Keratinocyte (primary cell): ENCODE measurements at regions not wholly inside any gene's neighbourhood (a gene's known extent, or its start where the extent isn't known, plus 50 kb on each side); places are given as distances from the start of the nearest gene placed in this dataset.

Experiments
- DNase-seq: peaks from one replicate; pipeline ENCODE4 v3.0.0-alpha.2; 2011; ENCODE audit warnings: low read depth, missing footprints, low spot score
- FAIRE-seq: peaks from 2 replicates; lab custom pipeline; 2011; peaks lifted over from hg19 to GRCh38; lab: Jason Lieb, UNC
- H2AFZ ChIP-seq: 2 replicates; pipeline ENCODE4 v1.6.0; 2012; ENCODE audit warnings: low read length, control low read depth, inconsistent platforms; ENCODE audit not compliant: control insufficient read depth
- H3K27ac ChIP-seq: 2 replicates; pipeline ENCODE4 v1.5.1; 2011; ENCODE audit warnings: low read length; ENCODE audit not compliant: control insufficient read depth, insufficient read depth
- H3K27me3 ChIP-seq: 3 replicates; pipeline ENCODE4 v1.6.0; 2011; ENCODE audit warnings: low read length; ENCODE audit not compliant: control insufficient read depth, insufficient read depth; ENCODE audit errors: extremely low read depth
- H3K36me3 ChIP-seq, 2 experiments: 2 replicates in 1 of 2; 3 replicates in 1 of 2; pipeline ENCODE4 v1.5.1; 2011; ENCODE audit warnings: low read length in 2 of 2, mild to moderate bottlenecking in 1 of 2; ENCODE audit not compliant: control insufficient read depth in 2 of 2, insufficient read depth in 2 of 2; ENCODE audit errors: extremely low read depth in 1 of 2
- H3K4me1 ChIP-seq: 3 replicates; pipeline ENCODE4 v1.5.1; 2011; ENCODE audit warnings: low read length; ENCODE audit not compliant: control insufficient read depth, insufficient read depth; ENCODE audit errors: extremely low read depth
- H3K4me2 ChIP-seq: 3 replicates; pipeline ENCODE4 v1.6.0; 2011; ENCODE audit warnings: low read depth, low read length; ENCODE audit not compliant: control insufficient read depth, insufficient read depth; ENCODE audit errors: extremely low read depth
- H3K4me3 ChIP-seq, 3 experiments: fragments of 200-600 bp in 1 of 3; sonication (generic) in 1 of 3; 2 replicates in 2 of 3; 3 replicates in 1 of 3; pipeline ENCODE4 v1.5.1; 2011 to 2016; ENCODE audit warnings: low read length in 3 of 3, mild to moderate bottlenecking in 3 of 3, control low read depth in 2 of 3, inconsistent platforms in 1 of 3, low read depth in 1 of 3, mixed read lengths in 1 of 3, mixed run types in 1 of 3, moderate library complexity in 1 of 3; ENCODE audit not compliant: control insufficient read depth in 2 of 3, insufficient read depth in 2 of 3; ENCODE audit errors: extremely low read depth in 1 of 3
- H3K79me2 ChIP-seq: 2 replicates; pipeline ENCODE4 v1.6.0; 2012; ENCODE audit warnings: low read length; ENCODE audit not compliant: control insufficient read depth, insufficient read depth
- H3K9ac ChIP-seq: 3 replicates; pipeline ENCODE4 v1.6.0; 2011; ENCODE audit warnings: low read length; ENCODE audit not compliant: control insufficient read depth, insufficient read depth; ENCODE audit errors: extremely low read depth
- H3K9me1 ChIP-seq: 3 replicates; pipeline ENCODE4 v1.6.0; 2011; ENCODE audit warnings: low read length; ENCODE audit not compliant: control insufficient read depth, insufficient read depth; ENCODE audit errors: extremely low read depth
- H3K9me3 ChIP-seq: 2 replicates; pipeline ENCODE4 v1.5.1; 2012; ENCODE audit warnings: low read depth, low read length; ENCODE audit not compliant: control insufficient read depth
- H4K20me1 ChIP-seq: 3 replicates; pipeline ENCODE4 v1.6.0; 2011; ENCODE audit warnings: low read length; ENCODE audit not compliant: control insufficient read depth, insufficient read depth; ENCODE audit errors: extremely low read depth
- CTCF ChIP-seq, 3 experiments: IDR thresholded peaks in 1 of 3; conservative IDR thresholded peaks in 1 of 3; optimal IDR thresholded peaks in 1 of 3; 2 replicates in 2 of 3; 3 replicates in 1 of 3; pipeline versions ENCODE3 to v1.5.1; 2011; ENCODE audit warnings: low read length in 3 of 3, mild to moderate bottlenecking in 3 of 3, moderate library complexity in 2 of 3, control low read depth in 1 of 3, inconsistent platforms in 1 of 3; ENCODE audit not compliant: insufficient read depth in 2 of 3; ENCODE audit errors: extremely low read depth in 1 of 3
- EZH2 ChIP-seq: IDR thresholded peaks from one replicate; pipeline ENCODE4 v1.6.1; 2012; ENCODE audit warnings: inconsistent platforms, mild to moderate bottlenecking, low read length, moderate library complexity
- dilution Hi-C: fragments of 300-500 bp; cut with MboI; formaldehyde crosslinking; loops from one replicate; pipeline ENCODE4 v1.7.0; 2020; ENCODE audit warnings: low sequenced_read_pairs; ENCODE audit not compliant: extremely low pct_ligation_motif_present

- Histone ChIP-seq H3K79me2 (no peaks in the 10 kb centered on the region), H3K9ac (no peak overlapping the region), H3K27ac (no peak overlapping the region), H3K36me3 (no peaks in the 10 kb centered on the region), H3K4me1 (no peaks in the 10 kb centered on the region), H4K20me1 (no peaks in the 10 kb centered on the region), H3K9me1 (no peaks in the 10 kb centered on the region), H2AFZ (no peak overlapping the region), H3K27me3 (no peaks in the 10 kb centered on the region), H3K4me2 (no peak overlapping the region), H3K9me3 (no peaks in the 10 kb centered on the region), H3K4me3 (no peak overlapping the region)
- dilution Hi-C loops: no loop called here
- FAIRE-seq (no peak), DNase-seq (no peak)
- no peak for TF ChIP-seq CTCF (optimal IDR thresholded peaks at IDR 0.05 in 1 of 3, IDR thresholded peaks at IDR 0.05 in 1 of 3, conservative IDR thresholded peaks at IDR 0.05 in 1 of 3; ENCODE audit: extremely low read depth in 1 of 3, insufficient read depth in 2 of 3, low read length in 3 of 3)
- no peak for TF ChIP-seq EZH2
These were observed 50.5 kb downstream of the PALM2AKAP2 start for GRCh38 chr9:109830545-109830944.

- no peaks in the 10 kb centered on the region for H3K9me3 ChIP-seq
- no peak overlapping the region for H3K9ac ChIP-seq
- H3K79me2 ChIP-seq: no peaks in the 10 kb centered on the region
- no peaks in the 10 kb centered on the region for H4K20me1 ChIP-seq
- H3K27me3 ChIP-seq: no peaks in the 10 kb centered on the region
- no peaks in the 10 kb centered on the region for H3K4me1 ChIP-seq
- H3K4me2 ChIP-seq: no peak overlapping the region
- no peaks in the 10 kb centered on the region for H3K36me3 ChIP-seq
- dilution Hi-C loops: no loop called here
- H3K4me3 ChIP-seq: no peak overlapping the region
- peak; percentile 53 for FAIRE-seq
- no peak for DNase-seq
- no peaks in the 10 kb centered on the region for H3K9me1 ChIP-seq
- TF ChIP-seq EZH2: no peak
- no peak for TF ChIP-seq CTCF (optimal IDR thresholded peaks at IDR 0.05 in 1 of 3, IDR thresholded peaks at IDR 0.05 in 1 of 3, conservative IDR thresholded peaks at IDR 0.05 in 1 of 3; ENCODE audit: extremely low read depth in 1 of 3, insufficient read depth in 2 of 3, low read length in 3 of 3)
- no peak overlapping the region for H3K27ac ChIP-seq
- H2AFZ ChIP-seq: no peak overlapping the region
These were observed 52.1 kb downstream of the PALM2AKAP2 start for GRCh38 chr9:109831998-109832658.
